A549 (cell line): ENCODE measurements at regions not wholly inside any gene's neighbourhood (a gene's known extent, or its start where the extent isn't known, plus 50 kb on each side); places are given as distances from the start of the nearest gene placed in this dataset.

Experiments
- ATAC-seq, 2 experiments: fragments of 200-7000 bp in 1 of 2; fragments of >200 bp in 1 of 2; cut with Nextera tagmentation in 1 of 2; cut with Tn5 transposase in 1 of 2; 3 replicates each; pipeline versions ENCODE4 v1.8.0 to v1.9.1; 2018 to 2020; ENCODE audit warnings: mild to moderate bottlenecking in 1 of 2, moderate library complexity in 1 of 2
- CTCF ChIA-PET: fragments of 300-600 bp; sonication (Branson Sonifier 250); formaldehyde crosslinking; extraction: SDS; loops from one replicate; lab custom pipeline; 2021; ENCODE audit warnings: antibody characterized with exemption, inconsistent platforms; lab: Yijun Ruan, JAX
- POLR2A ChIA-PET: fragments of 350-600 bp; formaldehyde crosslinking; extraction: SDS; loops from one replicate; lab custom pipeline; 2021; ENCODE audit warnings: antibody characterized with exemption, inconsistent platforms; lab: Yijun Ruan, JAX
- DNase-seq, 2 experiments: peaks; one replicate each; pipeline versions ENCODE4 v3.0.0 to v3.0.0-alpha.2; 2011 to 2016; ENCODE audit warnings: low read depth in 1 of 2, low spot score in 1 of 2
- FAIRE-seq: peaks from 2 replicates; lab custom pipeline; 2011; peaks lifted over from hg19 to GRCh38; lab: Jason Lieb, UNC
- H3K27ac ChIP-seq, 2 experiments: fragments of >200 bp; sonication (Bioruptor Twin); formaldehyde crosslinking; 3 replicates each; pipeline ENCODE4 v1.5.1; 2016 to 2017
- H3K4me1 ChIP-seq: fragments of >200 bp; sonication (Bioruptor Twin); formaldehyde crosslinking; 3 replicates; pipeline ENCODE4 v1.6.1; 2016
- H3K4me2 ChIP-seq: fragments of >200 bp; sonication (Bioruptor Twin); formaldehyde crosslinking; 3 replicates; pipeline ENCODE4 v1.6.1; 2016
- H3K4me3 ChIP-seq: fragments of >200 bp; sonication (Bioruptor Twin); formaldehyde crosslinking; 3 replicates; pipeline ENCODE4 v1.5.1; 2016
- H3K9me3 ChIP-seq: fragments of >200 bp; sonication (Bioruptor Twin); formaldehyde crosslinking; 3 replicates; pipeline ENCODE4 v1.6.1; 2016
- BHLHE40 ChIP-seq: IDR thresholded peaks from 2 replicates; pipeline ENCODE4 v1.6.1; 2012; ENCODE audit warnings: low read depth, low read length, inconsistent platforms
- CBX8 ChIP-seq: fragments of 200-600 bp; sonication (generic); IDR thresholded peaks from 2 replicates; pipeline ENCODE4 v1.6.1; 2016
- CEBPB ChIP-seq, 2 experiments: fragments of >200 bp in 1 of 2; sonication (Bioruptor Twin) in 1 of 2; formaldehyde crosslinking in 1 of 2; IDR thresholded peaks; 2 replicates each; pipeline ENCODE4 v1.6.1; 2012 to 2016
- CHD2 ChIP-seq: fragments of 150-350 bp; IDR thresholded peaks from 2 replicates; pipeline ENCODE4 v1.6.1; 2014; ENCODE audit warnings: low read length; ENCODE audit not compliant: partially characterized antibody
- CHD4 ChIP-seq: fragments of 200-600 bp; sonication (generic); IDR thresholded peaks from 2 replicates; pipeline ENCODE4 v1.6.1; 2016; ENCODE audit warnings: antibody characterized with exemption, mild to moderate bottlenecking, borderline replicate concordance
- EP300 ChIP-seq, 2 experiments: fragments of >200 bp; sonication (Bioruptor Twin); formaldehyde crosslinking; IDR thresholded peaks; 2 replicates in 1 of 2; 3 replicates in 1 of 2; pipeline ENCODE4 v1.6.1; 2016 to 2017
- ESRRA ChIP-seq: fragments of 150-350 bp; IDR thresholded peaks from 2 replicates; pipeline ENCODE4 v1.6.1; 2014; ENCODE audit warnings: mild to moderate bottlenecking, low read length, borderline replicate concordance
- FOXS1 ChIP-seq: fragments of 250-450 bp; sonication (Bioruptor Pico); IDR thresholded peaks from 2 replicates; pipeline ENCODE4 v1.5.0; 2020; ENCODE audit warnings: mild to moderate bottlenecking, moderate library complexity
- GATA3 ChIP-seq: IDR thresholded peaks from 2 replicates; pipeline ENCODE4 v1.6.1; 2012; ENCODE audit warnings: borderline replicate concordance
- HDAC2 ChIP-seq: fragments of 200-600 bp; sonication (generic); IDR thresholded peaks from 2 replicates; pipeline ENCODE4 v1.6.1; 2016
- HOXA7 ChIP-seq: fragments of 250-450 bp; sonication (Bioruptor Pico); IDR thresholded peaks from 2 replicates; pipeline ENCODE4 v1.5.0; 2020; ENCODE audit warnings: mild to moderate bottlenecking, moderate library complexity
- HOXB13 ChIP-seq: fragments of 250-450 bp; sonication (Bioruptor Pico); IDR thresholded peaks from 2 replicates; pipeline ENCODE4 v1.5.0; 2020; ENCODE audit warnings: low read depth, mild to moderate bottlenecking, moderate library complexity
- KDM1A ChIP-seq: fragments of 200-600 bp; sonication (generic); IDR thresholded peaks from 2 replicates; pipeline ENCODE4 v1.6.1; 2016; ENCODE audit warnings: low read depth, mild to moderate bottlenecking
- MAFK ChIP-seq: fragments of 450-650 bp; IDR thresholded peaks from 2 replicates; pipeline ENCODE4 v1.6.1; 2014; ENCODE audit not compliant: partially characterized antibody
- MYC ChIP-seq: IDR thresholded peaks from 2 replicates; pipeline ENCODE4 v1.6.1; 2012; ENCODE audit warnings: mild to moderate bottlenecking, inconsistent platforms, low read length, improper control_type of control experiment, borderline replicate concordance
- NFE2L2 ChIP-seq: fragments of 150-350 bp; conservative IDR thresholded peaks from 2 replicates; pipeline ENCODE4 v1.6.1; 2014; ENCODE audit warnings: low read length
- PHF8 ChIP-seq: fragments of 200-600 bp; sonication (generic); IDR thresholded peaks from 2 replicates; pipeline ENCODE4 v1.6.1; 2016; ENCODE audit warnings: low read depth, mild to moderate bottlenecking, antibody characterized with exemption, moderate library complexity, borderline replicate concordance
- RAD21 ChIP-seq, 2 experiments: fragments of >200 bp in 1 of 2; sonication (Bioruptor Twin) in 1 of 2; formaldehyde crosslinking in 1 of 2; IDR thresholded peaks in 1 of 2; conservative IDR thresholded peaks in 1 of 2; 2 replicates in 1 of 2; 3 replicates in 1 of 2; pipeline ENCODE4 v1.6.1; 2012 to 2018; ENCODE audit warnings: inconsistent platforms in 1 of 2
- RCOR1 ChIP-seq: fragments of 150-350 bp; IDR thresholded peaks from 2 replicates; pipeline ENCODE4 v1.6.1; 2014; ENCODE audit warnings: antibody characterized with exemption, low read length, low read depth
- RFX5 ChIP-seq: fragments of 450-650 bp; IDR thresholded peaks from 2 replicates; pipeline ENCODE4 v1.7.1; 2014; ENCODE audit warnings: antibody characterized with exemption, mild to moderate bottlenecking, moderate library complexity
- SREBF2 ChIP-seq: fragments of 450-650 bp; IDR thresholded peaks from 2 replicates; pipeline ENCODE4 v1.6.1; 2014; ENCODE audit warnings: mild to moderate bottlenecking, moderate library complexity
- WGBS: methylation state at CpG from one replicate; pipeline ENCODE4 v1.1.6; 2017; ENCODE audit errors: missing lambda C conversion rate; 5-methylcytosine and 5-hydroxymethylcytosine counted together
- TF ChIP-seq, protein P1 (sequence below): fragments of 250-450 bp; sonication (Bioruptor Pico); IDR thresholded peaks from 2 replicates; pipeline ENCODE4 v1.5.0; 2021; ENCODE audit warnings: mild to moderate bottlenecking, moderate library complexity, borderline replicate concordance
- TF ChIP-seq, protein P2 (sequence below): fragments of >200 bp; sonication (Bioruptor Twin); formaldehyde crosslinking; IDR thresholded peaks from 3 replicates; pipeline ENCODE4 v1.5.1; 2016
- TF ChIP-seq, protein P3 (sequence below): IDR thresholded peaks from 2 replicates; pipeline ENCODE4 v1.6.1; 2012; ENCODE audit warnings: low read depth, borderline replicate concordance
- TF ChIP-seq, protein P4 (sequence below): fragments of 150-350 bp; IDR thresholded peaks from 2 replicates; pipeline ENCODE4 v1.6.1; 2014; ENCODE audit warnings: low read depth, mild to moderate bottlenecking, low read length
- TF ChIP-seq, protein P5 (sequence below): fragments of 250-450 bp; sonication (Bioruptor Pico); IDR thresholded peaks from 2 replicates; pipeline ENCODE4 v1.5.0; 2020; ENCODE audit warnings: low read depth, mild to moderate bottlenecking, moderate library complexity

DNA sequence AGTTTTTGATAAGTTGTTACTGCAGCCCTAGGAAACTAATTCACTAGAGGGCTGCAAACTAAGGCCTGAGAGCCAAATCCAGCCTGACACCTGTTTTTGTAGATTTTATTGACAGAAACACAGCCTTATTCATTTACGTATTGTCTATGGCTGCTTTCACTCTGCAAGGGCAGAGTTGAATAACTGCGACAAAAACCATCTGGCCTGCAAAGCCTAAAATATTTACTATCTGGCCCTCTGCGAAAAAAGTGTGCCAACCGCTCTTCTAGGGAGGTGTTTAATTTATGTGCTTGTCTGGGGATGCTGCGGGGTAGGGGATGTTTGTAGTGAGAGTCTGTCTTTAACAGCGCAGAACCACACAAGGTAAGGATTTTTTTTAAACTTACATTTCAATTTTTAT lies 165.0 kb upstream of the RBFOX1 start:
- CTCF ChIA-PET = no interaction called here
- Histone ChIP-seq H3K27ac (no peak overlapping the region), H3K4me3 (no peak overlapping the region), H3K9me3 (no peaks in the 10 kb centered on the region), H3K4me2 (no peak overlapping the region), H3K4me1 (no peaks in the 10 kb centered on the region)
- POLR2A ChIA-PET = no interaction called here
- TF ChIP-seq HDAC2 (no peak), HOXB13 (no peak), CHD2 (no peak), PHF8 (no peak), CBX8 (no peak), BHLHE40 (no peak), SREBF2 (no peak), GATA3 (no peak), MAFK (no peak), RAD21 (conservative IDR thresholded peaks at IDR 0.05 in 1 of 2, IDR thresholded peaks at IDR 0.05 in 1 of 2) (no peak), RFX5 (no peak), NFE2L2 (no peak), CHD4 (no peak), RCOR1 (no peak)
- TF ChIP-seq, protein P1, sequence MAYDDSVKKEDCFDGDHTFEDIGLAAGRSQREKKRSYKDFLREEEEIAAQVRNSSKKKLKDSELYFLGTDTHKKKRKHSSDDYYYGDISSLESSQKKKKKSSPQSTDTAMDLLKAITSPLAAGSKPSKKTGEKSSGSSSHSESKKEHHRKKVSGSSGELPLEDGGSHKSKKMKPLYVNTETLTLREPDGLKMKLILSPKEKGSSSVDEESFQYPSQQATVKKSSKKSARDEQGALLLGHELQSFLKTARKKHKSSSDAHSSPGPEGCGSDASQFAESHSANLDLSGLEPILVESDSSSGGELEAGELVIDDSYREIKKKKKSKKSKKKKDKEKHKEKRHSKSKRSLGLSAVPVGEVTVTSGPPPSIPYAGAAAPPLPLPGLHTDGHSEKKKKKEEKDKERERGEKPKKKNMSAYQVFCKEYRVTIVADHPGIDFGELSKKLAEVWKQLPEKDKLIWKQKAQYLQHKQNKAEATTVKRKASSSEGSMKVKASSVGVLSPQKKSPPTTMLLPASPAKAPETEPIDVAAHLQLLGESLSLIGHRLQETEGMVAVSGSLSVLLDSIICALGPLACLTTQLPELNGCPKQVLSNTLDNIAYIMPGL (CRISPR knock-in tag) = no peak
- TF ChIP-seq, protein P2, sequence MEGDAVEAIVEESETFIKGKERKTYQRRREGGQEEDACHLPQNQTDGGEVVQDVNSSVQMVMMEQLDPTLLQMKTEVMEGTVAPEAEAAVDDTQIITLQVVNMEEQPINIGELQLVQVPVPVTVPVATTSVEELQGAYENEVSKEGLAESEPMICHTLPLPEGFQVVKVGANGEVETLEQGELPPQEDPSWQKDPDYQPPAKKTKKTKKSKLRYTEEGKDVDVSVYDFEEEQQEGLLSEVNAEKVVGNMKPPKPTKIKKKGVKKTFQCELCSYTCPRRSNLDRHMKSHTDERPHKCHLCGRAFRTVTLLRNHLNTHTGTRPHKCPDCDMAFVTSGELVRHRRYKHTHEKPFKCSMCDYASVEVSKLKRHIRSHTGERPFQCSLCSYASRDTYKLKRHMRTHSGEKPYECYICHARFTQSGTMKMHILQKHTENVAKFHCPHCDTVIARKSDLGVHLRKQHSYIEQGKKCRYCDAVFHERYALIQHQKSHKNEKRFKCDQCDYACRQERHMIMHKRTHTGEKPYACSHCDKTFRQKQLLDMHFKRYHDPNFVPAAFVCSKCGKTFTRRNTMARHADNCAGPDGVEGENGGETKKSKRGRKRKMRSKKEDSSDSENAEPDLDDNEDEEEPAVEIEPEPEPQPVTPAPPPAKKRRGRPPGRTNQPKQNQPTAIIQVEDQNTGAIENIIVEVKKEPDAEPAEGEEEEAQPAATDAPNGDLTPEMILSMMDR = no peak
- TF ChIP-seq, protein P3, sequence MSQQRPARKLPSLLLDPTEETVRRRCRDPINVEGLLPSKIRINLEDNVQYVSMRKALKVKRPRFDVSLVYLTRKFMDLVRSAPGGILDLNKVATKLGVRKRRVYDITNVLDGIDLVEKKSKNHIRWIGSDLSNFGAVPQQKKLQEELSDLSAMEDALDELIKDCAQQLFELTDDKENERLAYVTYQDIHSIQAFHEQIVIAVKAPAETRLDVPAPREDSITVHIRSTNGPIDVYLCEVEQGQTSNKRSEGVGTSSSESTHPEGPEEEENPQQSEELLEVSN = no peak
- no peak for DNase-seq
- no peak for ATAC-seq
- FAIRE-seq = no peak
- WGBS = 23% methylated on average over 6 of the region's 6 CpGs

DNA sequence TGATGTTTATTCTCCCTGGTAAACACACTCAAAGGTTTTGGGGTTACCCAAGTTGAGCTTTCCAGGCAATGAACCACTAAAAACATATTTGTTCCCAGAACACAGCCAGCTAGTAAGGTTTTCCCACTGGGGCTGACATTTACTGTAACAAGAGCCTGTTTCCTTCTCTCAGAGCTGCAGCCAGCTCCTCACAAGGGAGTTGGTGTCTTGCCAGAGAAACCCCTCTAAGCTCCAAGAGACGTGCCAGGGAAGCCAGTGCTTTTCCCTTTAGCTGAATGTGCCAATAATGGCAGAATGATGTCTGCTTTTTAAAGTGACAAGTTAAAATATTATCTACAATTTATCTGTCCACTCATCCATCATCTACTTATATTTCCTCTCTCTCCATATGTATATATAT lies 170.8 kb upstream of the RBFOX1 start:
- no peak for DNase-seq
- no peak for ATAC-seq
- no peak for FAIRE-seq
- Histone ChIP-seq H3K27ac (no peak overlapping the region), H3K9me3 (no peaks in the 10 kb centered on the region), H3K4me3 (no peak overlapping the region), H3K4me1 (no peaks in the 10 kb centered on the region), H3K4me2 (no peak overlapping the region)
- TF ChIP-seq ESRRA (no peak), CHD4 (no peak), GATA3 (no peak), KDM1A (no peak), MYC (no peak), CEBPB (IDR thresholded peaks at IDR 0.05) (no peak), CHD2 (no peak), EP300 (IDR thresholded peaks at IDR 0.05) (no peak), HOXA7 (no peak), FOXS1 (CRISPR knock-in tag) (no peak)
- TF ChIP-seq, protein P2 = no peak
- TF ChIP-seq, protein P4, sequence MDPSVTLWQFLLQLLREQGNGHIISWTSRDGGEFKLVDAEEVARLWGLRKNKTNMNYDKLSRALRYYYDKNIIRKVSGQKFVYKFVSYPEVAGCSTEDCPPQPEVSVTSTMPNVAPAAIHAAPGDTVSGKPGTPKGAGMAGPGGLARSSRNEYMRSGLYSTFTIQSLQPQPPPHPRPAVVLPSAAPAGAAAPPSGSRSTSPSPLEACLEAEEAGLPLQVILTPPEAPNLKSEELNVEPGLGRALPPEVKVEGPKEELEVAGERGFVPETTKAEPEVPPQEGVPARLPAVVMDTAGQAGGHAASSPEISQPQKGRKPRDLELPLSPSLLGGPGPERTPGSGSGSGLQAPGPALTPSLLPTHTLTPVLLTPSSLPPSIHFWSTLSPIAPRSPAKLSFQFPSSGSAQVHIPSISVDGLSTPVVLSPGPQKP = no peak
- TF ChIP-seq, protein P5, sequence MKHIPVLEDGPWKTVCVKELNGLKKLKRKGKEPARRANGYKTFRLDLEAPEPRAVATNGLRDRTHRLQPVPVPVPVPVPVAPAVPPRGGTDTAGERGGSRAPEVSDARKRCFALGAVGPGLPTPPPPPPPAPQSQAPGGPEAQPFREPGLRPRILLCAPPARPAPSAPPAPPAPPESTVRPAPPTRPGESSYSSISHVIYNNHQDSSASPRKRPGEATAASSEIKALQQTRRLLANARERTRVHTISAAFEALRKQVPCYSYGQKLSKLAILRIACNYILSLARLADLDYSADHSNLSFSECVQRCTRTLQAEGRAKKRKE (CRISPR knock-in tag) = no peak
- CTCF ChIA-PET = no interaction called here
- POLR2A ChIA-PET = no interaction called here
- WGBS = 0% methylated on average over 1 of the region's 1 CpG
